ENCODE measurements at regions not wholly inside any gene's neighbourhood (a gene's known extent, or its start where the extent isn't known, plus 50 kb on each side); places are given as distances from the start of the nearest gene placed in this dataset.

DNA sequence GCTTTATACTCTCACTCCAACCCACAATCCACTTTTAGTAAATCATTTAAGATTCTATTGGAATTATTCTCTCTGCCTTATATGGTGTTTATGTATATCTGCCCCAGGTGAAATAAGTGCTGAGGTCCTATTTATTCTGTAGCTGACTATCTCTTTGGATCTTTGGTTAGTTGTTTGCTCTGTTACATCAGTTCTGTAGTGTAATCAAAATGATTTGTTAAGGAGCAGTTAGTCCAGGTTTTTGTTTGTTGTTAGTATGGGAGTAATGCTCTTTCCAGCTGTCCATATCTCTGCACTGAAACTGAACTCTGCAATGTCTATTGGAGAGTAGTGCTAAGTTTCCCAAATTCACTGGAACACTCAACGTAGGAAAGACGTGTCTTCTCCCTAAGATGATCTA lies 615.8 kb downstream of the SNAPC1 start:
- Histone ChIP-seq H3K27ac (ENCODE audit: low read length) (no peak overlapping the region), H3K79me2 (ENCODE audit: insufficient read depth, low read length) (no peaks in the 10 kb centered on the region), H4K20me1 (ENCODE audit: insufficient read depth, low read length) (no peaks in the 10 kb centered on the region), H3K4me3 (ENCODE audit: low read depth in 1 of 2, low read length in 2 of 2) (no peak overlapping the region), H3K4me2 (ENCODE audit: insufficient read depth, low read length) (no peak overlapping the region), H3K36me3 (ENCODE audit: insufficient read depth, low read length) (no peaks in the 10 kb centered on the region), H3K4me1 (ENCODE audit: insufficient read depth, low read length) (no peaks in the 10 kb centered on the region), H2AFZ (ENCODE audit: low read depth, low read length) (no peak overlapping the region), H3K9ac (ENCODE audit: low read depth, low read length) (no peak overlapping the region), H3K27me3 (ENCODE audit: insufficient read depth, low read length, poor library complexity) (no peaks in the 10 kb centered on the region), H3K9me3 (ENCODE audit: insufficient read depth, low read length, severe bottlenecking) (no peaks in the 10 kb centered on the region)
- TF ChIP-seq, protein P1, sequence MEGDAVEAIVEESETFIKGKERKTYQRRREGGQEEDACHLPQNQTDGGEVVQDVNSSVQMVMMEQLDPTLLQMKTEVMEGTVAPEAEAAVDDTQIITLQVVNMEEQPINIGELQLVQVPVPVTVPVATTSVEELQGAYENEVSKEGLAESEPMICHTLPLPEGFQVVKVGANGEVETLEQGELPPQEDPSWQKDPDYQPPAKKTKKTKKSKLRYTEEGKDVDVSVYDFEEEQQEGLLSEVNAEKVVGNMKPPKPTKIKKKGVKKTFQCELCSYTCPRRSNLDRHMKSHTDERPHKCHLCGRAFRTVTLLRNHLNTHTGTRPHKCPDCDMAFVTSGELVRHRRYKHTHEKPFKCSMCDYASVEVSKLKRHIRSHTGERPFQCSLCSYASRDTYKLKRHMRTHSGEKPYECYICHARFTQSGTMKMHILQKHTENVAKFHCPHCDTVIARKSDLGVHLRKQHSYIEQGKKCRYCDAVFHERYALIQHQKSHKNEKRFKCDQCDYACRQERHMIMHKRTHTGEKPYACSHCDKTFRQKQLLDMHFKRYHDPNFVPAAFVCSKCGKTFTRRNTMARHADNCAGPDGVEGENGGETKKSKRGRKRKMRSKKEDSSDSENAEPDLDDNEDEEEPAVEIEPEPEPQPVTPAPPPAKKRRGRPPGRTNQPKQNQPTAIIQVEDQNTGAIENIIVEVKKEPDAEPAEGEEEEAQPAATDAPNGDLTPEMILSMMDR (IDR thresholded peaks at IDR 0.05; ENCODE audit: borderline replicate concordance, extremely low read depth, low read length, poor library complexity, severe bottlenecking) = no peak
- DNase-seq (no peak), ATAC-seq (ENCODE audit: insufficient read depth, low read depth) (no peak)

DNA sequence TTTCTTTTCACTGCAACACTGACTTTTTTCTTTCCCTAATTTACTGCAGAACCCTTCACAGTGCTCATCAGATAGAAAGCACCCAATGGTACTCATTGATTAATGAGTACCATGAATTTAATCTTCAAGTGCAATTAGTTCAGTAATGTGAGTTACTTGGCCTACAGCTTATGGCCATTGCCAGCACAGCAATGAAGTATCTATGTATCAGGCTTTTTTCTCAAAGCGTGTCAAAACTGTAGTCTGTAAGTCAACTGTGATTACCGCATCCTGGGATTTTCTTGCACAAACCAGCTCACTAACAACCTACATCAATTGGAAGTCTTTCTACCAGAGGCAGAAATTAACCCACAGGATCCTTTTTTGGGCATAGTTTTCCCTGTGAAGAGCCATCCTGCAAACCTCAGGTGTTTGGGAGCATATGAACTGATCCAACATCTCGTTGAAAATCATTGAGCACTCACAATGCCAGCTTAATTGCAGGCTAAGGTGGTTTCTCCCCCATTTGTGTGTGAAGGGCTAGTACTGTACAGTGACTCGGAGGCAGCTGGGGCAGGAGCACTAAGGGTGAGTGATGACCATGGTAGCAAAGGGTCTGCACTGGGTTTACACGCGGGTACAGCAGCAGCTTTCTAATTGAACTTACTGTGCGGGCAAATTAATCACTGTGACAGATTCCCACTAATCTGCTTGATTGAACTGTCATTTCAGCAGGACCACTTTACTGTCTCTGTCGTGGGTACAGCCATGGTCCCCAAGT lies 619.3 kb downstream of the SNAPC1 start:
- no peak overlapping the region for H3K9ac ChIP-seq (ENCODE audit: low read depth, low read length)
- no peak overlapping the region for H3K4me3 ChIP-seq (ENCODE audit: low read depth in 1 of 2, low read length in 2 of 2)
- H4K20me1 ChIP-seq (ENCODE audit: insufficient read depth, low read length) = no peaks in the 10 kb centered on the region
- no peak for DNase-seq
- ATAC-seq (ENCODE audit: insufficient read depth, low read depth) = no peak
- H3K27ac ChIP-seq (ENCODE audit: low read length) = no peak overlapping the region
- no peak overlapping the region for H2AFZ ChIP-seq (ENCODE audit: low read depth, low read length)
- peaks cover 3% of the 10 kb centered on the region for H3K9me3 ChIP-seq (ENCODE audit: insufficient read depth, low read length, severe bottlenecking)
- no peaks in the 10 kb centered on the region for H3K36me3 ChIP-seq (ENCODE audit: insufficient read depth, low read length)
- TF ChIP-seq, protein P1 (IDR thresholded peaks at IDR 0.05; ENCODE audit: borderline replicate concordance, extremely low read depth, low read length, poor library complexity, severe bottlenecking) = no peak
- TF ChIP-seq EZH2 (IDR thresholded peaks at IDR 0.05; ENCODE audit: borderline replicate concordance, low read depth, low read length, severe bottlenecking) = no peak
- H3K27me3 ChIP-seq (ENCODE audit: insufficient read depth, low read length, poor library complexity) = no peaks in the 10 kb centered on the region
- H3K79me2 ChIP-seq (ENCODE audit: insufficient read depth, low read length) = no peaks in the 10 kb centered on the region
- no peaks in the 10 kb centered on the region for H3K4me1 ChIP-seq (ENCODE audit: insufficient read depth, low read length)
- no peak overlapping the region for H3K4me2 ChIP-seq (ENCODE audit: insufficient read depth, low read length)

DNA sequence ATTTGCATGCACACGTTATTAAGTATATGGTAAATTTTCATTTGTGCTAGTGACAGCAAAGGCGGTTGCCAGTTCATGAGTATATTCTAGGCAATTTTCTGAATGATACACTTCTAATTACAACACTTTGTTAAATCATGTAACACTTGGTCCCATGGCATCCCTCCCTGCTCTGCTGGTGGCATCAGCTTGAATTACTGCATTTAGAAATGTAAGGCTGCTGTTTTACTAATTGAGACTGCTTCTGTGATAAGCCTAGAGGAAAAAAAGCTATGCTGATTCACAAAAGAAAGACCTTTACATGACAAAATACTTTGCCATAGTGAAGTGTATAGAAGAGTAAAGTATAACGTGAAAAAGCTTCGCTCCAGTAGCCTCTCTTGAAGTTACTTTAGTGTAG lies 636.1 kb downstream of the KCNH5 start:
- no peak overlapping the region for H3K27ac ChIP-seq (ENCODE audit: low read length)
- no peaks in the 10 kb centered on the region for H3K79me2 ChIP-seq (ENCODE audit: insufficient read depth, low read length)
- H3K4me1 ChIP-seq (ENCODE audit: insufficient read depth, low read length) = no peaks in the 10 kb centered on the region
- no peak overlapping the region for H3K4me3 ChIP-seq (ENCODE audit: low read depth in 1 of 2, low read length in 2 of 2)
- no peaks in the 10 kb centered on the region for H3K36me3 ChIP-seq (ENCODE audit: insufficient read depth, low read length)
- H2AFZ ChIP-seq (ENCODE audit: low read depth, low read length) = no peak overlapping the region
- peaks cover 9% of the 10 kb centered on the region for H3K27me3 ChIP-seq (ENCODE audit: insufficient read depth, low read length, poor library complexity)
- DNase-seq (no peak), ATAC-seq (ENCODE audit: insufficient read depth, low read depth) (no peak)
- no peak overlapping the region for H3K4me2 ChIP-seq (ENCODE audit: insufficient read depth, low read length)
- H4K20me1 ChIP-seq (ENCODE audit: insufficient read depth, low read length) = no peaks in the 10 kb centered on the region
- no peak overlapping the region for H3K9ac ChIP-seq (ENCODE audit: low read depth, low read length)
- H3K9me3 ChIP-seq (ENCODE audit: insufficient read depth, low read length, severe bottlenecking) = no peaks in the 10 kb centered on the region
- TF ChIP-seq EZH2 (IDR thresholded peaks at IDR 0.05; ENCODE audit: borderline replicate concordance, low read depth, low read length, severe bottlenecking) = no peak
- TF ChIP-seq, protein P1 (IDR thresholded peaks at IDR 0.05; ENCODE audit: borderline replicate concordance, extremely low read depth, low read length, poor library complexity, severe bottlenecking) = no peak
